ENCODE measurements at regions not wholly inside any gene's neighbourhood (a gene's known extent, or its start where the extent isn't known, plus 50 kb on each side); places are given as distances from the start of the nearest gene placed in this dataset.
"Not testable (repeated sequence)": the region's sequence is repeated elsewhere in the genome, so short reads cannot be mapped to it uniquely, and the experiment has no call there.

GRCh38 chr1:102821707-102822106, 286.6 kb downstream of the COL11A1 start:
- no peak for DNase-seq

GRCh38 chr1:102800406-102800805, 307.9 kb downstream of the COL11A1 start:
- no peak for DNase-seq

- DNase-seq, result no peak
These were observed 308.8 kb downstream of the COL11A1 start for GRCh38 chr1:102799496-102799895.

- no peak for DNase-seq
These were observed 309.6 kb downstream of the COL11A1 start for GRCh38 chr1:102798718-102799117.

GRCh38 chr1:102796429-102796828, 311.9 kb downstream of the COL11A1 start:
- DNase-seq, result no peak

- DNase-seq, result no peak
These were observed 317.3 kb downstream of the COL11A1 start for GRCh38 chr1:102790997-102791396.

GRCh38 chr1:102789951-102790350, 318.4 kb downstream of the COL11A1 start:
- DNase-seq, result not testable (repeated sequence)

GRCh38 chr1:102783487-102783886, 324.8 kb downstream of the COL11A1 start:
- DNase-seq, result no peak

- no peak for DNase-seq
These were observed 326.2 kb downstream of the COL11A1 start for GRCh38 chr1:102782144-102782543.

- DNase-seq, result no peak
These were observed 332.3 kb downstream of the COL11A1 start for GRCh38 chr1:102776071-102776470.

- no peak for DNase-seq
These were observed 335.5 kb downstream of the COL11A1 start for GRCh38 chr1:102772831-102773230.

- DNase-seq, result no peak
These were observed 349.9 kb downstream of the COL11A1 start for GRCh38 chr1:102758418-102758817.

- DNase-seq, result no peak
These were observed 351.0 kb downstream of the COL11A1 start for GRCh38 chr1:102757363-102757762.

- DNase-seq, result no peak
These were observed 357.2 kb downstream of the COL11A1 start for GRCh38 chr1:102751111-102751510.

GRCh38 chr1:102742426-102742825, 365.9 kb downstream of the COL11A1 start:
- no peak for DNase-seq

GRCh38 chr1:102733491-102734236, 374.7 kb downstream of the COL11A1 start:
- no peak for DNase-seq

- no peak for DNase-seq
These were observed 375.4 kb downstream of the COL11A1 start for GRCh38 chr1:102732927-102733326.

- DNase-seq, result no peak
These were observed 381.9 kb downstream of the COL11A1 start for GRCh38 chr1:102726417-102726816.

- DNase-seq, result no peak
These were observed 383.6 kb downstream of the COL11A1 start for GRCh38 chr1:102724741-102725140.

- DNase-seq, result no peak
These were observed 393.2 kb downstream of the COL11A1 start for GRCh38 chr1:102715150-102715549.

GRCh38 chr1:102699524-102699923, 408.8 kb downstream of the COL11A1 start:
- DNase-seq, result no peak

GRCh38 chr1:102693345-102693744, 415.0 kb downstream of the COL11A1 start:
- no peak for DNase-seq

- DNase-seq, result no peak
These were observed 416.7 kb downstream of the COL11A1 start for GRCh38 chr1:102691592-102692090.

- no peak for DNase-seq
These were observed 420.9 kb downstream of the COL11A1 start for GRCh38 chr1:102687383-102687782.

- DNase-seq, result no peak
These were observed 446.8 kb downstream of the COL11A1 start for GRCh38 chr1:102661481-102661880.
